GM10266 (cell line): ENCODE measurements at regions not wholly inside any gene's neighbourhood (a gene's known extent, or its start where the extent isn't known, plus 50 kb on each side); places are given as distances from the start of the nearest gene placed in this dataset.

Source experiments
- DNase-seq: peaks from one replicate; pipeline ENCODE4 v3.0.0; 2012; ENCODE audit errors: extremely low spot score
- CTCF ChIP-seq: IDR thresholded peaks from 2 replicates; pipeline ENCODE4 v1.5.1; 2012; ENCODE audit warnings: mild to moderate bottlenecking, low read depth; ENCODE audit not compliant: control insufficient read depth, insufficient read depth; ENCODE audit errors: missing control alignments

- TF ChIP-seq CTCF = no peak
- DNase-seq = no peak
These were observed 237.7 kb upstream of the ZFHX3 start for GRCh38 chr16:73285436-73286201.

GRCh38 chr16:73280388-73280787 lies 232.5 kb upstream of the ZFHX3 start:
- no peak for DNase-seq
- TF ChIP-seq CTCF = no peak

DNA sequence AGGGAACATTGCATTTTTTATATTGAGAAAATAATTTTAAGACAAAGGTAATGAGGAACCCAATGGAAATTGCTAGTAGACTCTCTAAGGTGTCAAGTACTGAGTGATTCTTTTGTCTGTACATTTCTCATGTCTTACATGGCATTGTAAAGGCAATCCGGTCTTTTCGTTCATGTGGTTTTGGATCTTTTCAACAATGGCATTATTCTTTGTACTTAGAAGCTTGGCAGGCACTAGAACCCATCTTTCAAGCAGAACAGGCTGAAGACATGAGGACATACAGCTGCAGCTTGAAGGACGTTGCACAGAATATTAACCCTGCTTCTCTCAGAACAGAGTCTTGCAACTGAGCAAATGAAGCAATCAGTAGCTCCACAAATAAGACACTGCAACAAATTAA lies 231.5 kb upstream of the ZFHX3 start:
- DNase-seq = no peak

DNA sequence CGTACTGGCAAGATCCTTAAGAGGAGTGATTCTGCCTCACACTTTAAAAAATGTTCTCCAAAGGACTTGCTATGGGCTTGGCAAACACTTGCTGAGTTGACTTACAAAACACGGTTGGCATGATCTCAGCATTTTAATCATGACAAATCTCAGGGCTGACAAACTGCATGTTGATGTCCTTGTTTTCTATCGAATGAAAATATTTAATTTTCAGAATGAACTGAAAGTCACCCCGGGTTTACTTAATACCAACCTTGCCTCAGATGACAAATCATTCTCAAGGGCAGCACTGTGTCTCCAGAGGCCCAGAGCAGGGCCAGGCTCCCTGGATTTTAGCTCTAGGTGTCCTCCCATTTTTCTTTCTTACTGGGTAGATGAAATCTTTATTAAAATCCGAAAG lies 229.1 kb upstream of the ZFHX3 start:
- no peak for DNase-seq
- no peak for TF ChIP-seq CTCF

More for the DNA sequence above, 231.5 kb upstream of the ZFHX3 start:
- no peak for TF ChIP-seq CTCF

DNA sequence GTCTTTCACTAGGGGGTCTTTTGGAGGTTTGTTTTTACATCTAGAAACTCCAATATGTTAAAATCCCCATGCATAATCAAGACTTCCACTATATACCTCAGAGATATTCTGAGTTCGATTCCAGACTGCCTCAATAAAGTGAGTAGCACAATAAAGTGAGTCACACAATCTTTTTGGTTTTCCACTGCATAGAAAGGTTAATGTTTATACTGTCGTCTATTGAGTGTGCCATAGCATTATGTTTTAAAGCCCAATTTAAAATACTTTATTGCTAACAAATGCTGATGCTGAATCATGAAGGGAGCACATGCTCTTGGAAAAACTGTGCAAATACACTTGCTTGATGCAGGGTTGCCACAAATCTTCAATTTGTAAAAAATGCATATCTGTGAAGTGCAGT lies 227.5 kb upstream of the ZFHX3 start:
- no peak for DNase-seq
- TF ChIP-seq CTCF = no peak

GRCh38 chr16:73275024-73275423 lies 227.1 kb upstream of the ZFHX3 start:
- no peak for DNase-seq

More at GRCh38 chr16:73275024-73275423, 227.1 kb upstream of the ZFHX3 start:
- no peak for TF ChIP-seq CTCF
